Chondrocyte (in vitro differentiated cells): ENCODE measurements at regions not wholly inside any gene's neighbourhood (a gene's known extent, or its start where the extent isn't known, plus 50 kb on each side); places are given as distances from the start of the nearest gene placed in this dataset.

Experiments
- DNase-seq: peaks from one replicate; pipeline ENCODE4 v3.0.0; 2021; ENCODE audit warnings: mixed read lengths, low spot score
- H3K27ac Mint-ChIP-seq: one replicate; pipeline ENCODE4 v1.8.0; 2021; ENCODE audit warnings: mild to moderate bottlenecking, moderate library complexity, mixed read lengths; ENCODE audit not compliant: unreplicated experiment
- H3K27me3 Mint-ChIP-seq: 2 replicates; pipeline ENCODE4 v1.8.0; 2021; ENCODE audit warnings: low read depth, mixed read lengths
- H3K36me3 Mint-ChIP-seq: 2 replicates; pipeline ENCODE4 v1.8.0; 2021; ENCODE audit warnings: low read depth, mixed read lengths
- H3K4me1 Mint-ChIP-seq: 2 replicates; pipeline ENCODE4 v1.8.0; 2021; ENCODE audit warnings: low read depth, mild to moderate bottlenecking, mixed read lengths
- H3K4me3 Mint-ChIP-seq: one replicate; pipeline ENCODE4 v1.8.0; 2021; ENCODE audit warnings: mild to moderate bottlenecking, moderate library complexity, mixed read lengths; ENCODE audit not compliant: unreplicated experiment
- H3K9me3 Mint-ChIP-seq: 2 replicates; pipeline ENCODE4 v1.8.0; 2021; ENCODE audit warnings: low read depth, mixed read lengths
- CTCF ChIP-seq: fragments of 200-600 bp; sonication (generic); IDR thresholded peaks from 2 replicates; pipeline ENCODE4 v1.5.0; 2021; ENCODE audit warnings: antibody characterized with exemption, mild to moderate bottlenecking, moderate library complexity

- no peaks in the 10 kb centered on the region for H3K27me3 Mint-ChIP-seq
- no peak for TF ChIP-seq CTCF
- no peak overlapping the region for H3K27ac Mint-ChIP-seq
- H3K4me3 Mint-ChIP-seq = no peak overlapping the region
- DNase-seq = no peak
- H3K36me3 Mint-ChIP-seq = peaks cover 2% of the 10 kb centered on the region
- H3K4me1 Mint-ChIP-seq = peaks cover 43% of the 10 kb centered on the region
- H3K9me3 Mint-ChIP-seq = peaks cover 6% of the 10 kb centered on the region
Observed at GRCh38 chr22:27689664-27690063, 111.9 kb downstream of the MN1 start.

GRCh38 chr22:27690599-27690998, 111.0 kb downstream of the MN1 start:
- TF ChIP-seq CTCF = no peak
- H3K4me1 Mint-ChIP-seq = peaks cover 34% of the 10 kb centered on the region
- no peak for DNase-seq
- peaks cover 2% of the 10 kb centered on the region for H3K36me3 Mint-ChIP-seq
- H3K27ac Mint-ChIP-seq = peak overlapping the region; percentile 69
- no peak overlapping the region for H3K4me3 Mint-ChIP-seq
- H3K9me3 Mint-ChIP-seq = peaks cover 6% of the 10 kb centered on the region
- no peaks in the 10 kb centered on the region for H3K27me3 Mint-ChIP-seq

GRCh38 chr22:27692243-27692642, 109.3 kb downstream of the MN1 start:
- H3K4me1 Mint-ChIP-seq = peaks cover 19% of the 10 kb centered on the region
- H3K27me3 Mint-ChIP-seq = no peaks in the 10 kb centered on the region
- TF ChIP-seq CTCF = peak; percentile 54
- peaks cover 7% of the 10 kb centered on the region for H3K9me3 Mint-ChIP-seq
- no peak overlapping the region for H3K4me3 Mint-ChIP-seq
- DNase-seq = no peak
- no peak overlapping the region for H3K27ac Mint-ChIP-seq
- H3K36me3 Mint-ChIP-seq = peaks cover 6% of the 10 kb centered on the region

GRCh38 chr22:27695925-27696324, 105.6 kb downstream of the MN1 start:
- Mint-ChIP-seq H3K36me3 (peaks cover 9% of the 10 kb centered on the region), H3K4me1 (peaks cover 9% of the 10 kb centered on the region), H3K4me3 (no peak overlapping the region), H3K27me3 (no peaks in the 10 kb centered on the region), H3K9me3 (peaks cover 7% of the 10 kb centered on the region), H3K27ac (no peak overlapping the region)
- no peak for DNase-seq
- no peak for TF ChIP-seq CTCF

GRCh38 chr22:27697888-27698287, 103.7 kb downstream of the MN1 start:
- TF ChIP-seq CTCF = no peak
- peaks cover 10% of the 10 kb centered on the region for H3K36me3 Mint-ChIP-seq
- H3K4me3 Mint-ChIP-seq = no peak overlapping the region
- H3K27ac Mint-ChIP-seq = no peak overlapping the region
- peaks cover 5% of the 10 kb centered on the region for H3K4me1 Mint-ChIP-seq
- no peaks in the 10 kb centered on the region for H3K27me3 Mint-ChIP-seq
- peaks cover 10% of the 10 kb centered on the region for H3K9me3 Mint-ChIP-seq
- no peak for DNase-seq
